Frontal cortex (tissue), 3 donors: ENCODE measurements at regions not wholly inside any gene's neighbourhood (a gene's known extent, or its start where the extent isn't known, plus 50 kb on each side); places are given as distances from the start of the nearest gene placed in this dataset.
A peak's percentile ranks its signal among the peaks of the same experiment; 100 is the strongest.

Experiments
- DNase-seq, 2 donors: peaks; one replicate each; pipeline ENCODE4 v3.0.0; 2012; ENCODE audit warnings: low spot score in 2 of 2
- FAIRE-seq: peaks from 2 replicates; lab custom pipeline; 2012; peaks lifted over from hg19 to GRCh38; lab: Jason Lieb, UNC
- donor health status: control.
- donor health status: control.
- donor health status: control.

DNA sequence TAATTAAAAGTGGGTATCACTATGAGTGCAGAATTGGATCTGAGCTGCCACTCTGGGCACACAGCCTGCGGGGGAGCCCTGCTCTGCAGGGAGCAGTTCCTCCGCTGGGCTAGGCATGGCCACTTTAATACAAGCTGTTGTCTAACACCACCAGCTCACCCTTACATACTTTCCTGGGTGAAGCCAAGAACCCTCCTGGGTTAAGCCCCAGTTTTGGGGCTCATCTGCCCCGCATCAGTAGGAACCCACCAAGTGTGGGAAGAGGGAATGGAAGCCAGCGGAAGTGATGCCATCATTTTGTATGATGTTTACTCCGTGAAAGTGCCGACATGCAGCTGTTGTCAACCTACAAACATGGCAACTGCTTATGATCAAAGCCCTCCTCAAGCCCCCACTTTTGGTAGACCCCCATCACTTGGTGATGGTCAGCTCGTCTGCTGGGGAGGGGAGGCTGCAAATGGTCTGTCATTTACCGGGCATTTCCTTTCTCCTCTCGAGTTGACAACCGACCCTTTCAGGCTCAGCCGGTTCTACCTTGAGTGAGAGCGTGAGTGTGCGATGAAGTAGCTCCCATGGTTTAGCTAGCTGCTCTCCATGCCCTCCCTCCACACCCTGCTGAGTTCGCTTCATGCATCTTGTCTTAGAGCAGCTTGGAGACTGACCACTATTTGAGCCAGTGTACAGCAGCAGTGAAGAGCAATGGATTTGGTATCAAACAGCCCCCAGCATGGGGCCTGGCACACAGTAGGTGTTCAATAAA, 95.3 kb upstream of the IER5L start:
- DNase-seq, result no peak
- FAIRE-seq, result no peak

DNA sequence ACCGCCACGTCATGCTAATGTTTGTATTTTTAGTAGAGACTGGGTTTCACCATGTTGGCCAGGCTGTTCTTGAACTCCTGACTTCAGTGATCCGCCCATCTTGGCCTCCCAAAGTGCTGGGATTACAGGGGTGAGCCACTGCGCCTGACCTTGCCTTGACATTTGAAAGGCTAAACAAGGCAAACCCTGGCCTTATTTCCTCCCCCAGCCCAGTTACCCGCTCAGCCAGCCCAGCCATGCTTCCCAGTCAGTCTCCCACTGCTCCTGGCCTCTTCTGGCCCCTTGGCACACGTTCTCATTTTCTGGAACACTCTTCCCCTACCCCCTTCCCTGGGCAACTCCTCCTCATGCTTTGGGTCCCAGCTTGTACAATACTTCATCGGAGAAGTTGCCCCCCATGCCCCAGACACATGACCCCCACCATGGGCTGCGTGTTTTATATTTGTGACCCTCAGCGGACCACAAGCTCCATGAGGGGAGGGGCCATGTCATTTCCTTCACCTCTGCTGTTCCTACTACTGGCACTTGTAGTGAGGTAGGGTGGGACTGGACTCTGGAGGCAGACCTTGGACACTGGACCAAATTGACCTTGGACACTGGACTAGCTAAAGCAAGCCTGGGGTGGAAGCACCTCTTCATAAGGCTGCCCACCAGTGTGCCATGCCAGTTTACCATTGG, 94.4 kb upstream of the IER5L start:
- DNase-seq, result no peak
- no peak for FAIRE-seq

DNA sequence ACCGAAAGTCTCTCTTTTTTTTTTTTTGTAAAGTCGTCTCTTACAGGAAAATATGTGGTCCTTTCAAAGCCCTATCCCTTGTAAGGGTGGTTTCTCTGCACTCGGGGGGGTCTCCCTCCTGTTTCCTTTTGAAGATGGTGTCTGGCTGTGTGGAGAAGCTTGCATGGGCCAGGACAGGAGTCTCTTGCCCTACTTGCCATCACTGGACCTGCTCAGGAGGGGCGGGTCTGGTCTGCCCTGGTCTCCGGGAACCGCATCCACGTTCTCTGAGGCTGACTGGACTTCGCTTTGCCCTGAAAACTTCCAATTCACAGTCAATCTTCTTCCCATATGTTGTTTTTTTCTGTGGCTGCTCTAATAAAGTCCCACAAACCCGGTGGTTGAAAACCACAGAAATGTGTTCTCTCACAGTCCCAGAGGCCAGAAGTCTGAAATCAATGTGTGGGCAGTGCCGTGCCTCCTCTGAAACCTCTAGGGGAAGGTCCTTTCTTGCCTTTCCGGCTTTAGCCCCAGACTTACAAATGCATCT, 92.9 kb upstream of the IER5L start:
- FAIRE-seq (no peak), DNase-seq (no peak)

DNA sequence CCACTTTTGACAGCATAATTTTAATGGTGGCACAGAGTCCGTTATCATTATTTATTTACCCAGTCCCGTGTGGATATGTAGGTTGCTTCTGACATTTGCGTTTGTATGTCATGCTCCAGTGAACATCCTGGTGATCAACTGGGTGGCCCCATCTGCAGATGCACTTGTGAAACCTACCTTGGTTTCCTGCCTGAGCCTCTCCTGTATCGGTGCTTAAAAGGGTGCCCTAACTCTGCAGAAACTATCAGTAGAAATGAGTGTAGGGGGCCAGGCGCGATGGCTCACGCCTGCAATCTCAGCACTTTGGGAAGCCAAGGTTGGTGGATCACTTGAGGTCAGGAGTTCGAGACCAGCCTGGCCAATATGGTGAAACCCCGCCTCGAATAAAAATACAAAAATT, 92.1 kb upstream of the IER5L start:
- DNase-seq (no peak), FAIRE-seq (no peak)

DNA sequence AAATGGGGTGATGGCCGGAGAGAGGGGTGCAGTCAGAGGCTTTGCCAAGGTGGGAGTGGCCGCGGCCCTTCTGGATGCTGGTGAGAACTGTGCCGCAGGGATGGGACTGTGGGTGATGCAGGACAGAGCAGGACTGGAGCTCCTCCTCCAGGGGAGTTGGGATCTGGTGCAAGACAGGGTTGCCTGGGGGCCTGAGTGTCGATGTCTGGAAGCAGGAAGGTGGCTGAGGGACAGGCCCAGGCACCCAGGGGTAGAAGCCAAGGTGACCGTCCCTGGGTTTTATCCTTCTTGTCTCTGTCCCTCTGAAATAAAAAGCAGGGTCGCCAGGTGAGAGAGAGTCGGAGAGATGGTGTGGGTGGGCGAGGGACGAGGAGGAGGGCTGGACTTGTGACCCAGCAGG, 89.1 kb upstream of the IER5L start:
- no peak for FAIRE-seq
- no peak for DNase-seq

DNA sequence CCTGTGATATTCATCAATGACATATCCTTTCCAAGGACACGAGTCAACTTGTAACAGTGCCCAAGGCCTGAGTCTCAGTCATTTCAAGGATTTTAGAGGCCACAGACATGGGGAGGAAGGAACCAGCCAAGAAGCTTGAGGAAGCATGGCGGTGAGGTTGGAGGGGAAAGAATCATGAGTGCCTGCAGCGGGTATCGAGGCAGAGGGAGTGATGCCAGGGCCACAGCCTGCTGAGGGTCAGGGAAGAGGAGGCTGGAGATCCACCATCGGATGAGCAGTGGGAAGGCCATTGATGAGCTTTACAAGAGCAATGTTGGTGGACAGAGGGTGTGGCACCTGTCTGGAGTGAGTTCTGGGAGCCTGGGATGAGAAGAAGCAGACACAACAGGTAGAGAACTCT, 88.5 kb upstream of the IER5L start:
- FAIRE-seq (no peak), DNase-seq (no peak)

DNA sequence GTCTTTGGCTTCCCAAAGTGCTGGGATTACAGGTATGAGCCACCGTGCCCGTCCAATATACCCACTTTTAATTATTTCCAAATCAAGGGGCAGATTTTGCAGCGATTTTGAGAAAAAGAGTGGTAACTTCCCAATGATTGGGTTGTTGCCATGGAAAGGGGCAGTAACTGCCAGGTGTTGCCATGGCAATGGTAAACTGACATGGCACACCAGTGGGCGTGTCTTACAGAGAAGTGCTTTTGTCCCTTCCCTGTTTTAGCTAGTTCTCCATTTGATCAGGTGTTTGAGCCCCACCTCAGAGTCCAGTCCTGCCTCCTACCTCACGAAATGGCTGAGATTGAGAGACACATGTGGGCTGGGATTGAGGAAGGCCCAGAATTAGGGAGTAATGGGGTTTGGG, 86.3 kb upstream of the IER5L start:
- no peak for DNase-seq
- FAIRE-seq, result no peak

DNA sequence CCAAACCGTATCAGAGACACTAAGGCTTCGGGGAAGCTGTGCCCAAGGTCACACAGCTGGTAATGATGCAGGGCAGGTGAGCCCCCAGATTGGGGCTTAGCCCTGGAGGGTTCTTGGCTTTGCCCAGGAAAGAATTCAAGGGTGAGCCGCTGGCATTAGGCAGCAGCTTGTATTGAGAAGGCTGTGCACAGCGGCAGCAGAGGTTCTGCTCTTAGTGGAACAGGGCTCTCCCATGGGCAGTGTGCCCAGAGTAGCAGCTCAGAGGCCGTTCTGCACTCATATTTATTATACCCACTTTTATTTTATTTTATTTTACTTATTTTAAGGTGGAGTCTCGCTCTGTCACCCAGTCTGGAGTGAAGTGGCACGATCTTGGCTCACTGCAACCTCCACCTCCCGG, 85.8 kb upstream of the IER5L start:
- FAIRE-seq (no peak), DNase-seq (no peak)

DNA sequence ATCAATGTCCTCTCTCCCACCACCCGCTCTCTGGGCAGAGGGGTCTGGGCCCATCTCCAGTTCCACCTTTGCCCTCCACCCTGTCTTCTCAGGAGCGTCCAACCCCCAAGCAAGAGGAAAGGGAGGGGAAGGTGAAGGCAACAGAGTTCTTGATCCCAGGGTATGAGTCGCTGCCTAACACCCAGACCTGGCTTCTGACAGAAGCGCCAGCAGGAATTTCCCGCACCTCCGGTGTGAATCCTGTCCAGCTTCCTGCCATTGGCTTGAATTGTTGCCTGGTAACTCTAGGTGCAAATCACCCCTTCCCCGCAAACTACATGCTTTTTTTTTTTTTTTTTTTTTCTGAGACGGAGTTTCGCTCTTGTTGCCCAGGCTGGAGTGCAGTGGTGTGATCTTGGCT, 84.2 kb upstream of the IER5L start:
- FAIRE-seq, result no peak
- DNase-seq, result no peak

DNA sequence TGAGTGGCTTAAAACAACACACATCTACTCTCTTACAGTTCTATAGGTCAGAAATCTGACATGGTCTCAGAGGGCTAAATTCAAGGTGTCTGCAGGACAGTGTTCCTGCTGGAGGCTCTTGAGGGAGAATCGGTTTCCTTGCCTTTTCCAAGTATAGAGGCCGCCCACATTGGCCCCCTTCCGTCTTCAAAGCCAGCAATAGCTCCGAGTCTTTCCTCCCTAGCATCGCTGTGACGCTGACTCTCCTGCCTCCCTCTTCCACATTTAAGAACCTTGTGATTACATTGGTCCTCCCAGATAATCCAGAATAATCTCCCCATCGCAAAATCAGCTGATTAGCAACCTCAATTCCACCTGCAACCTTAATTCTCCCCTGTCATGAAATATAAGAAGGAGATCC, 81.3 kb upstream of the IER5L start:
- no peak for FAIRE-seq

DNA sequence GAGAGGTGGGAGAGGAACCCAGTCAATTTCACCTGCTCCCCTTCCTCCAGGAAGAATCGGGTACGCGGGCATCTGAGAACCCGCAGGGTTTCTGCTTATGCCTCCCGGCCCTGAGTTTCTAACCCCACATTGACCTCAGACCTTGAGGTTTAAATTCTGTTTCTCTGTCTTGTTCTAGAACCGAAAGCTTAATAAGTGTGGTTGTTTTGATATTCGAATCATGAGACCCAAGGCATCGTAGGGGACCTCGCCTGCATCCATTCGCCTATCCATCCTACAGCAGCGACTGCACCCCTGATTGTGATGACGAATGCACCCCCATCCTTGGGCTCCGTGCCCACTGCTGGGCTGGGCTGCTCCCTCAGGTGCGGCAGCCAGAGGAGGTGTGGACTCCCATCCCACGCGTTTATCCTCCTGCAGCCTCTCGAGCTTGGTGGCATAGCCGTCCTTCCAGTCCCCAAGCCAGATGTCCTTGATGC, 80.8 kb upstream of the IER5L start:
- no peak for DNase-seq
- FAIRE-seq, result no peak

More for the DNA sequence above, 81.3 kb upstream of the IER5L start:
- no peak for DNase-seq

DNA sequence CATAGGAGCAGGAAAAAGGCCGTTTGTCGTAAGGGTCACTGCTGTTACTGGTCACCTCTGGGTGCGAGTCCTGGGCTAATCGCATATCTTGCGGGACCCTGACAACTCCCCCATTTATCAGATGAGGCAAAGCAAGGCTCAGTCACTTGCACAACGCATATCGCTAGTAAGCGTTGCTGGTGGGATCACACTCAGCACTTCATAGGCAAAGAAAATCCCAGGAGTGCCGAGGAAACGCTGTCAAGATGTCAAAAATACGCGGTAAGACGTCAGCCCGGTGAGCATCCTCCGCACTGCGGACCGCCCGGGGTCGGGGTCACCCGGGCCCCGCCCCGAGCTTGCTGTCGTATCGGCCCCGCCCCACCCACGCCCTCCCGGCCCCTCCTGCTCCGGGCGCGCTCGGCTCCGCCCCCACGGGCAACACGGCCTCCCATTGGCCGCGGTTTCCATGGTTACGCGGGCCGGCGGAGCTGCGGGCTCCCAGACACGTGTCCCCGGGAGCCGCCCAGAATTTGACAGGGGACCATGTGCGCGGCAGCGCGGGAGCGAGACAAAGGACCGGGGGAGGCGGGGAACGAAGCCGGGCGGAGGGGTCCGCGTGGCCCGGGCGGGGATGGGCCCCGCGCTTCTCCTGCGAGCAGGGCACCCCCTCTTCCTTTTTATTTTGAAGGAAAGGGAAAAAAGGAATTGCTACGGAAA, 80.2 kb upstream of the IER5L start:
- DNase-seq, result peak; percentile 93 to 98
- FAIRE-seq, result no peak

DNA sequence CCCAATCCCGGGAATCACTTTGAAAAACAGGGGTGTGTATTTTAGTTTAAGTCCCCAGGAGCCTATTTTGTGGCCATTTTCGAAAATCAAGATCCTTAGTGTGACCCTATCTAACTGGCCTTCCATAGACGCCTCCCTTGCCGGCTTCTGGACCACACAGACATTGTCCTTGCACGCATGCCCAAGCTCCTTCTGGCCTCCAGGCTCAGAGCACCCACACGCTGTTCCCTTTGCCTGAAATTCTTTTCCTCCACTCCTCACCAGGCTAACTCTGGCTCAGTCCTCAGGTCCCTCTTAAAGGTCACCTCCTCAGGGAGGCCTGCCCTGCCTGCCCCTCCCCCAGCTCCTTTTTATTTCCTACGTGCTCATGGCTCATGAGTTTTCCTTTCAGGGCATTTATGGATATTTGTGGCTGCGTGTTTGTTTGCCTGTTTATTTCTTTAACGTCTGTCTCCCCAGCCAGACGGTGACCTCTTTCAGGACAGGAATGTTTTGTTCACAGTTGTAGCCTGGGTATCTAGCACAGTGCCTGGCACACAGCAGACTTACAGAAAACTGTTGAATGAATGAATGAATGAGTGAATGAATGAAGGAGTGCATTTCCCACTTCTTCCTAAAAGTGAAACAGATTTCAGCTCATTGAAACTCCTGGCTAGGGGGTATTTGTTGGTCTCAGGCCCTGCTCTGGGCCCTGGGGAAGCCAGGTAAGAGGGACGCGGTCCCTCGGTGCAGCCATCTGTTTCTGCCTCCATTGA, 79.1 kb upstream of the IER5L start:
- DNase-seq (no peak), FAIRE-seq (no peak)

DNA sequence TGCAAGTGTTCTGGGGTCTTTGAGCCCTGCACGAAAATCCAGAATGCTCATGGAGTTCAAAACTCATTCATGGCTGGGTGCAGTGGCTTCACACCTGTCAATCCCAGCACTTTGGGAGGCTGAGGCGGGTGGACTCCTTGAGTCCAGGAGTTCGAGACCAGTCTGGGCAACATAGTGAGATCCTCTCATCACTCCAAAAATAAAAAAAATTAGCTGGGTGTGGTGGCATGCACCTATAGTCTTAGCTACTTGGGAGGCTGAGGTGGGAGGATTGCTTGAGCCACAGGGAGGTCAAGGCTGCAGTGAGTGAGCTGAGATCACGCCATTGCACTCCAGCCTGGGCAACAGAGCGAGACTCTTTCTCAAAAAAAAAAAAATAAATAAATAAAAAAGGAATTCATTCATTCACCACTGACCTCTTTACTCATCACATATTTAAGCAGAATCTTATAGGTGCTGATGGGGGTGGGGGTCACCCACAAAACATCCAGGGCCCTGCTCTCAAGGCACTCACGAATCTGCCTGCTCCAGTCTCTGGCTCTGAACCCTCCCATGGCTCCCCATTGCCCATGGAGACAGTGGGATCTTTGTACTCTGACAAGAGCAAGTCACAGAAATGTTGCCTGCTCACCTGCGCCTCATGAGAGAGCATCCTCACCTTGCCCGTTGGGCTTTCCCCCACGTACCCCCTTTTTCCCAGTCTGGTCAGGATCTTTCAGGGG, 76.7 kb upstream of the IER5L start:
- no peak for DNase-seq
- no peak for FAIRE-seq

DNA sequence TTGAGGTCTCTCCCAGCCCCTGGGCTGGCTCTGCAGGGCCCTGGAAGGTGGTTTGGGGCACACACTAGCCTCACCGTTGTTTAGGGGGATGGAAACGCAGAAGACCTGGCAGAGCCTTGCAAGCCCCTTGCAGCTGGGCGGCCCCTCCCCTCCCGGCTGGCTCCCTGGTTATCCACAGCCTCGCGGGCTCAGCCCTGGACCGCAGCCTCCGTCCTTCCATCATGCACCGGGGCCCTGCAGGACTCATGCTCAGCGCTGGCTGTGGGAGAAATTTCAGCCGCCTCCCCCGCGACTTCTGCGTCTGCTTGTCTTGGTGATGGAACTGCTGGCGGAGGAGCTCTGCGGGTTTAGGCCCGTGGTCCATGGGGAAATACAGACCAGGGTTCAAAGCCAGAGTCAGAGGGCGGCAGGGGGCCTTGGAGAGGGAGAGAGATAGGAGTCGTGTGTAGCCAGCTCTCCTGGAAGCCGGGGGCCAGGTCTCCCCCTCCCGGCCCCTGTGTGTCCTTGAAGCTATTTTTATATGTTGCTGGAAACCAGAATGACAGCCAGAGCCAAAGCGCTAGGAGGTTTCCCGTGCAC, 75.8 kb upstream of the IER5L start:
- FAIRE-seq (no peak), DNase-seq (no peak)

DNA sequence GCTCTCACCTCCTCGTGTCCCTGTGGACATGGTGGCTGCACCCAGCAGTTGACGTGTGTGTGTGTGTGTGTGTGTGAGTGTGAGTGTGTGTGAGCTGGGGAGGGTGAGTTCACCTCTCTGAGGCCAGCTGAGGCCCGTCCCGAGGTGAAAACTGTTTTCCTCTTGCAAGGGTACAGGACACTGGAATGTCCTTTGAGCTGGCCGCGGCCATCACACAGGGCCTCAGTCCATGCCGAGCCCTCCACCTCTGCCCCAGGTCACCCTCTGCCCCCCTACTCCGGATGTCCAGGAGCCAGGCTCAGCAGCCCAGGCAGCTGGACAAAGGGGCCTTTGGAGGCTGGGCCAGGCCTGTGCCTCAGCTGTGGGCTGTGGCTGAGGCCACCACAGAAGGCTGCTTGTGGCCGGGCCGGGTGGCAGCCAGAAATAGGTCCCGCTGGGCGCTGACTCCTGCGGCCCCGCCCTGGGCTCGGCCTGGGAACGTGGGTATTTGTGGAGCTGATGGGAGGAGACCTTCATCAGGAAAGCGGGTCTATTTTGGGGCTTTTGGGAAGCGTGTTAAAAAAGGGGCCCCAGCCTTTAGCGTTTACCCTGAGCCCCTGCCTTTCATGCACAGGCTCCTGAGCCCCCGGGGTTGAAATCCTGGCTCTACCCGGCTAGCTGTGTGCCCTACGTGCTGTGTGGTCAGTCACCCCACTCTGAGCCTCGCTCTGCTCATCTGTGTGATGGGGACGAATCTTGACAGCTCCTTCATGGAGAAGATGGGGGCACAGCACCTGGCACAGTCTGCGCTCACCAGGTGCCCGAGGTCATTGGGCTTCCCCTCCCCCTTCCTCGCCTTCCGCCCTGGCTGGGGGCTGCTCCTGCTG, 75.1 kb upstream of the IER5L start:
- FAIRE-seq (no peak), DNase-seq (peak; percentile 54 to 64)

DNA sequence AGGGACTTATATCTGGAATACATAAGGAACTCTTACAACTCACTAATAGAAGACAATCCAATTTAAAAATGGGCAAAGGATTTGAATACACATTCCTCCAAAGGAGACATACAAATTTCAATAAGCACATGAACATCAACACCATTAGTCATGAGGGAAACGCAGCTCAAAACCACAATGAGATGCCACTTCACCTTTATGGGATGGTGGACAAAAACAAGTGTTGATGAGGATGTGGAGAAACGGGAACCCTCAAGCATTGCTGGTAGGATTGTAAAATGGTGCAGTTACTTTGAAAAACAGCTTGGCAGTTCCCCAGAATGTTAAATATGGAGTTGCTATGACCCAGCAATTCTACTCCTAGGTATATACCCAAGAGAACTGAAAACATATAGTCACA, 72.7 kb upstream of the IER5L start:
- no peak for FAIRE-seq
- no peak for DNase-seq
